CD8-positive, alpha-beta memory T cell (primary cell): ENCODE measurements at regions not wholly inside any gene's neighbourhood (a gene's known extent, or its start where the extent isn't known, plus 50 kb on each side); places are given as distances from the start of the nearest gene placed in this dataset.

ENCODE experiments used
- CTCF ChIA-PET: fragments of 350-600 bp; sonication (Branson Sonifier 250); formaldehyde crosslinking; loops from one replicate; lab custom pipeline; 2021; ENCODE audit warnings: antibody characterized with exemption; lab: Charles Lee
- POLR2A ChIA-PET: fragments of 350-600 bp; sonication (Branson Sonifier 250); formaldehyde crosslinking; loops from one replicate; lab custom pipeline; 2021; ENCODE audit warnings: antibody characterized with exemption; lab: Charles Lee
- DNase-seq, 5 donors: peaks; one replicate each; pipeline versions ENCODE4 v3.0.0 to v3.0.0-alpha.2; 2020 to 2022; ENCODE audit warnings: mixed read lengths in 1 of 5
- H3K27ac ChIP-seq: one replicate; pipeline ENCODE4 v1.7.0; 2013; ENCODE audit warnings: low read depth, mild to moderate bottlenecking, low read length, moderate library complexity
- H3K27me3 ChIP-seq: 2 replicates; pipeline ENCODE4 v1.7.0; 2013; ENCODE audit warnings: low read length, mild to moderate bottlenecking; ENCODE audit not compliant: insufficient read depth, poor library complexity, severe bottlenecking
- H3K36me3 ChIP-seq: 2 replicates; pipeline ENCODE4 v1.7.0; 2013; ENCODE audit warnings: mild to moderate bottlenecking, low read length, moderate library complexity; ENCODE audit not compliant: insufficient read depth
- H3K4me1 ChIP-seq: 2 replicates; pipeline ENCODE4 v1.7.0; 2013; ENCODE audit warnings: mild to moderate bottlenecking, low read length, moderate library complexity; ENCODE audit not compliant: insufficient read depth
- H3K4me3 ChIP-seq: 2 replicates; pipeline ENCODE4 v1.7.0; 2013; ENCODE audit warnings: mild to moderate bottlenecking, low read length
- H3K9me3 ChIP-seq: 2 replicates; pipeline ENCODE4 v1.7.0; 2013; ENCODE audit warnings: mild to moderate bottlenecking, low read length
- H3K27ac Mint-ChIP-seq, 8 donors: one replicate each; pipeline ENCODE4 v1.8.0; 2020 to 2021; ENCODE audit warnings: mixed read lengths in 8 of 8, mild to moderate bottlenecking in 6 of 8, inconsistent platforms in 3 of 8, moderate library complexity in 3 of 8
- H3K27me3 Mint-ChIP-seq, 2 donors: one replicate each; pipeline ENCODE4 v1.8.0; 2020 to 2021; ENCODE audit warnings: mixed read lengths in 2 of 2, mild to moderate bottlenecking in 1 of 2, moderate library complexity in 1 of 2
- H3K36me3 Mint-ChIP-seq, 3 donors: one replicate each; pipeline ENCODE4 v1.8.0; 2020 to 2021; ENCODE audit warnings: mixed read lengths in 3 of 3, inconsistent platforms in 1 of 3, mild to moderate bottlenecking in 1 of 3
- H3K4me1 Mint-ChIP-seq, 3 donors: one replicate each; pipeline ENCODE4 v1.8.0; 2020 to 2021; ENCODE audit warnings: mixed read lengths in 3 of 3, inconsistent platforms in 1 of 3, mild to moderate bottlenecking in 1 of 3
- H3K4me3 Mint-ChIP-seq, 7 donors: one replicate each; pipeline ENCODE4 v1.8.0; 2020 to 2021; ENCODE audit warnings: mixed read lengths in 7 of 7, mild to moderate bottlenecking in 6 of 7, moderate library complexity in 4 of 7, inconsistent platforms in 2 of 7
- H3K9me3 Mint-ChIP-seq, 5 donors: one replicate each; pipeline ENCODE4 v1.8.0; 2020 to 2022; ENCODE audit warnings: mixed read lengths in 5 of 5, mild to moderate bottlenecking in 3 of 5, moderate library complexity in 2 of 5, inconsistent platforms in 1 of 5

- DNase-seq = no peak
- H3K4me1 Mint-ChIP-seq = peaks cover 0 to 3% (median 0%) of the 10 kb centered on the region in 3 donors
- H3K9me3 Mint-ChIP-seq = no peaks in the 10 kb centered on the region
- ChIA-PET POLR2A (no interaction called here), CTCF (no interaction called here)
- H3K36me3 ChIP-seq = no peaks in the 10 kb centered on the region
- H3K27ac Mint-ChIP-seq = no peak overlapping the region
- no peak overlapping the region for H3K4me3 Mint-ChIP-seq
- H3K4me1 ChIP-seq = peaks cover 10% of the 10 kb centered on the region
- peaks cover 3% of the 10 kb centered on the region in 2 donors for H3K27me3 Mint-ChIP-seq
- no peak overlapping the region for H3K27ac ChIP-seq
- no peaks in the 10 kb centered on the region for H3K9me3 ChIP-seq
- H3K4me3 ChIP-seq = no peak overlapping the region
- H3K36me3 Mint-ChIP-seq = no peaks in the 10 kb centered on the region
- no peaks in the 10 kb centered on the region for H3K27me3 ChIP-seq
Measured at GRCh38 chr4:89615051-89615450, 221.9 kb downstream of the SNCA start.

DNA sequence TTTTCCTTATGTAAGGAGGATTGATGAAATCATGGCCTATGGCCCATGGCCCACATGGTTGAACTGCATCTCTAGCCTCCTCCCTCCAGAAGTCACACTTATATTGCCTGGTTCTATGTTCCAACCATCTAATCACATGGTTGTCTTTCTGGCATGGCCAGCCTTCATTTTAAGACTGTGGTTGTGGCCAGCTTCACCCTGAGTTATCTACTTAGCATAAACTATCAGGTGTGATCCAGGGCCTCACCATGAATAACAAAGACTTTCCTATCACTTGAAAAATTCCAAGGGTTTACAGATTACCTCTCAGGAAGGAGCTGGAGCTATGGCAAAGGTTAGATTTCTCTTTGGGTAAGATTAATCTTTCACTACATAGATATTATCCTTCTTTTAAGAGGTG is 222.8 kb downstream of the SNCA start:
- ChIA-PET CTCF (no interaction called here), POLR2A (no interaction called here)
- Mint-ChIP-seq H3K27me3 (peaks cover 3% of the 10 kb centered on the region in 2 donors), H3K9me3 (no peaks in the 10 kb centered on the region), H3K36me3 (no peaks in the 10 kb centered on the region), H3K4me1 (peaks cover 0 to 2% (median 0%) of the 10 kb centered on the region in 3 donors), H3K4me3 (no peak overlapping the region), H3K27ac (peak overlapping the region in 1 of 8 donors; percentile 3)
- Histone ChIP-seq H3K4me3 (no peak overlapping the region), H3K27ac (no peak overlapping the region), H3K4me1 (peaks cover 2% of the 10 kb centered on the region), H3K9me3 (no peaks in the 10 kb centered on the region), H3K27me3 (no peaks in the 10 kb centered on the region), H3K36me3 (no peaks in the 10 kb centered on the region)
- DNase-seq = no peak

- H3K36me3 ChIP-seq = no peaks in the 10 kb centered on the region
- POLR2A ChIA-PET = no interaction called here
- no peaks in the 10 kb centered on the region for H3K27me3 Mint-ChIP-seq
- H3K4me1 ChIP-seq = no peaks in the 10 kb centered on the region
- no peak for DNase-seq
- H3K9me3 ChIP-seq = no peaks in the 10 kb centered on the region
- H3K27ac Mint-ChIP-seq = no peak overlapping the region
- peaks cover 0 to 2% (median 0%) of the 10 kb centered on the region in 3 donors for H3K36me3 Mint-ChIP-seq
- H3K27ac ChIP-seq = no peak overlapping the region
- H3K9me3 Mint-ChIP-seq = no peaks in the 10 kb centered on the region
- H3K4me1 Mint-ChIP-seq = no peaks in the 10 kb centered on the region
- CTCF ChIA-PET = no interaction called here
- no peak overlapping the region for H3K4me3 ChIP-seq
- no peaks in the 10 kb centered on the region for H3K27me3 ChIP-seq
- H3K4me3 Mint-ChIP-seq = no peak overlapping the region
Measured at GRCh38 chr4:89610236-89610635, 226.7 kb downstream of the SNCA start.

DNA sequence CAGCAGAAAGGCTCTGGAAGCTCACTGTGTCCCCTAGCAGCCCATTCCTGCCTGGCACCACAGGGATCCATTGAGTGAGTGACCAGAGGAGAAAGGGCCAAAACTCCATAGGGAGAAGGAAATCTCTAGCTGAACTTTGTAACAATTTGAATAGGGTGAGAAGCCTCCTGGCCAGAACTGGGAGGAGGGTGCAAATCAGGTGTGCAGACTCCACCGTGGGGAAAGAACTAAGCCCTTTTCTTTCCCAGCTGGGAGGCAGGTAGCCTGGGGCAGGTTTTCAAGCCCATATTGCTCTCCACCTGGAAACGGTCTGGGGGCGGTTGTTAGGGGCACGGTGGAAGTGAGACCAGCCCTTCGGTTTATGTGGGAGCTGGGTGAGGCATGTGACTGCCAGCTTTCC is 227.2 kb downstream of the SNCA start:
- no peaks in the 10 kb centered on the region for H3K27me3 ChIP-seq
- Mint-ChIP-seq H3K4me1 (no peaks in the 10 kb centered on the region), H3K9me3 (no peaks in the 10 kb centered on the region), H3K36me3 (peaks cover 0 to 2% (median 0%) of the 10 kb centered on the region in 3 donors), H3K27ac (no peak overlapping the region), H3K4me3 (no peak overlapping the region), H3K27me3 (peaks cover 0 to 2% of the 10 kb centered on the region in 2 donors)
- no peak overlapping the region for H3K27ac ChIP-seq
- POLR2A ChIA-PET = no interaction called here
- no peaks in the 10 kb centered on the region for H3K4me1 ChIP-seq
- CTCF ChIA-PET = no interaction called here
- no peak overlapping the region for H3K4me3 ChIP-seq
- no peaks in the 10 kb centered on the region for H3K36me3 ChIP-seq
- DNase-seq = no peak
- H3K9me3 ChIP-seq = no peaks in the 10 kb centered on the region

DNA sequence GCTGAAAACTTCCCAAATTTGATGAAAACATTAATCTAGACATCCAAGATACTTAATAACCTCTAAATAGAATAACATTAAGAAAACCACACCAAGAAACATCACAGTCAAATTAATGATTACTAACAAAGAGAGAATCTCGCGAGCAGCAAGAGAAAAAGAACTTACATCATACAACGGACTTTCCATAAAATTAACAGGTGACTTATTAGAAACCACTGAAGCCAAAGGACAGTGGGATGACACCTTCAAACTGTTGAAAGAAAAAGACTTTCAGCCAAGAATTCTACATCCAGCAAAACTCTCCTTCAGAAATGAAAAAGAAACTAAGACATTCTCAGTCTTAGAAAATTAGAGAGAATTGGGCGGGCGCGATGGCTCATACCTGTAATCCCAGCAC is 232.0 kb downstream of the SNCA start:
- Histone ChIP-seq H3K4me1 (no peaks in the 10 kb centered on the region), H3K4me3 (no peak overlapping the region), H3K9me3 (no peaks in the 10 kb centered on the region), H3K27ac (no peak overlapping the region), H3K36me3 (no peaks in the 10 kb centered on the region), H3K27me3 (no peaks in the 10 kb centered on the region)
- POLR2A ChIA-PET = no interaction called here
- no peaks in the 10 kb centered on the region for H3K9me3 Mint-ChIP-seq
- CTCF ChIA-PET = no interaction called here
- H3K27me3 Mint-ChIP-seq = peaks cover 4 to 18% of the 10 kb centered on the region in 2 donors
- H3K4me3 Mint-ChIP-seq = no peak overlapping the region
- H3K27ac Mint-ChIP-seq = peak overlapping the region in 1 of 8 donors; percentile 48
- no peaks in the 10 kb centered on the region for H3K4me1 Mint-ChIP-seq
- DNase-seq = no peak
- H3K36me3 Mint-ChIP-seq = peaks cover 0 to 2% (median 0%) of the 10 kb centered on the region in 3 donors

DNA sequence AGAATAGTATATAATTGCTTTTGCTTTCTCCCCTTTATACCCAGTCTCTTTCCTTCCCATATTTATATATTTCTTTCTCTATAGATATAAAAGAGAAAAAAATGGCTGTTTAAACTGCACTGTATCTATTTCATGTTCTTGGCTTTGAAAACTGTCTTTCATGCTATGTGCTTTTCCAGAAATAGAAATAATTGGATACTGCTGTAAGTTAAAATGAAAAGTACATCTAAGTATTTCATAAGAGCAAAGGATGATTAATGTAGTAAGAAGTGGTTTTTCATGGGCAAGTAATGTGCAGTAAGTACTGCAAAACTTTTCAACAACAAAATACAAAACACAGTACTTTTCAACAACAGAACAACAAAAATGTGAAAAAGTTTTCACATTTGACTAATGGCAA is 237.9 kb downstream of the SNCA start:
- no peaks in the 10 kb centered on the region for H3K4me1 ChIP-seq
- H3K9me3 Mint-ChIP-seq = no peaks in the 10 kb centered on the region

DNA sequence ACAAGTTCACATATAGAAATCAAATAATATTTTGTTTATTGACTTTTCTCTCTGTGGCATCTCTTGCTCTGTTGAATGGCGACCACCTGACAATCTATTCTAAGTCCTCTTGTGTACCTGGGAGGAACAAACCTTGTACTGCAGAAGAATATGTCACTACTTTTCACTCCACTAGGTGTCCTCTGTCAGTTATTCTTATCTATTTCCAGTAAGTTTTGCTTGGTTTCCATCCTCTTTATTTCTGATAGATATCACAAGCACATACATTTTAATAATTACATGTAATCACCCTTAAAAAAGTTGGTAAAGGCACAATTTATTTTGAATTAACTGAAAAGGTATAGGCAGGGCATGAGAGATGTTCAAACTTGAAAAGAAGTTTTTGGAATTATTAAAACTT is 238.4 kb downstream of the SNCA start:
- CTCF ChIA-PET = no interaction called here
- Mint-ChIP-seq H3K27ac (no peak overlapping the region), H3K4me3 (no peak overlapping the region), H3K4me1 (no peaks in the 10 kb centered on the region), H3K36me3 (no peaks in the 10 kb centered on the region), H3K27me3 (peaks cover 6 to 24% of the 10 kb centered on the region in 2 donors), H3K9me3 (no peaks in the 10 kb centered on the region)
- H3K27ac ChIP-seq = no peak overlapping the region
- H3K36me3 ChIP-seq = no peaks in the 10 kb centered on the region
- no peaks in the 10 kb centered on the region for H3K4me1 ChIP-seq
- DNase-seq = no peak
- POLR2A ChIA-PET = no interaction called here
- no peaks in the 10 kb centered on the region for H3K27me3 ChIP-seq
- no peaks in the 10 kb centered on the region for H3K9me3 ChIP-seq
- H3K4me3 ChIP-seq = no peak overlapping the region

More for the DNA sequence above, 237.9 kb downstream of the SNCA start:
- no peaks in the 10 kb centered on the region for H3K36me3 ChIP-seq
- POLR2A ChIA-PET = no interaction called here
- CTCF ChIA-PET = no interaction called here
- H3K4me3 ChIP-seq = no peak overlapping the region
- no peaks in the 10 kb centered on the region for H3K4me1 Mint-ChIP-seq
- no peaks in the 10 kb centered on the region for H3K9me3 ChIP-seq
- no peak overlapping the region for H3K27ac Mint-ChIP-seq
- no peak overlapping the region for H3K4me3 Mint-ChIP-seq
- H3K27me3 Mint-ChIP-seq = peaks cover 6 to 26% of the 10 kb centered on the region in 2 donors
- H3K27ac ChIP-seq = no peak overlapping the region
- H3K27me3 ChIP-seq = no peaks in the 10 kb centered on the region
- DNase-seq = no peak
- H3K36me3 Mint-ChIP-seq = no peaks in the 10 kb centered on the region

DNA sequence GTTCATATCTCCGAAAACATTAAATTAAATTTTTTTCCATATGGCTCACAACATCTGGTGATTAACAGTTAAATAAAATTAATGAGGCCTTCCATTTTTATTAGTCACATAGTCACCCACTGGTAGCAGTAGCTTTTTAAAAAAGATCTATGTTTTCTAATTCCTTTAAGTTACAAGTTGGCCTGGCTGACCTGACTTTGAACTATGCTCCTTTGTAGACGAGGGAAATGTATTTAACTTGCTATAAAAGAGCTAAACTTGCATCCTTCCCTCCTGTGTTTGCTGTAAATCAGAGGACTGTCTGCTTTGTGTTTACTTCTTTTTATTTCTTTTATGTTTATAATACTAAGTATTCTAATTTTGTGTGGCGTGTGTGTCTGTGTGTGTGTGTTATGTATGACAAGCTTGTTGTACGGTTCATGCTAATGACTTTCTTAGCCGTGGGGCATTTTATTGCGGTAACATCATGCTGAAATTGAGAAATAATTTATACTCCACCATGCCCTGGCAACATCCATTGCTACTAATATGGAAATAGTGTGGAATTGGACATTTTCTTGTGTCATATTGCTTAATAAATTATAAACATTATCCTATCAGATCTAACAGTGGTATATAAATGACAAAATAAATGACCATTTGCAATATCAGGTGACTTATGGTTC is 241.7 kb downstream of the SNCA start:
- Histone ChIP-seq H3K4me3 (no peak overlapping the region), H3K4me1 (no peaks in the 10 kb centered on the region), H3K27ac (no peak overlapping the region), H3K9me3 (no peaks in the 10 kb centered on the region), H3K36me3 (no peaks in the 10 kb centered on the region), H3K27me3 (no peaks in the 10 kb centered on the region)
- ChIA-PET POLR2A (no interaction called here), CTCF (no interaction called here)
- Mint-ChIP-seq H3K36me3 (no peaks in the 10 kb centered on the region), H3K27me3 (peaks cover 2 to 14% of the 10 kb centered on the region in 2 donors), H3K4me3 (no peak overlapping the region), H3K4me1 (no peaks in the 10 kb centered on the region), H3K27ac (no peak overlapping the region), H3K9me3 (no peaks in the 10 kb centered on the region)
- no peak for DNase-seq
